Activated CD4-positive, alpha-beta T cell treated with anti-CD3 and anti-CD28 coated beads, Interleukin-2, amount 50 U/mL, for 16 hours (primary cell): ENCODE measurements at regions not wholly inside any gene's neighbourhood (a gene's known extent, or its start where the extent isn't known, plus 50 kb on each side); places are given as distances from the start of the nearest gene placed in this dataset.
"Not testable (repeated sequence)": the region's sequence is repeated elsewhere in the genome, so short reads cannot be mapped to it uniquely, and the experiment has no call there.

Source experiments
- DNase-seq: peaks from one replicate; pipeline ENCODE4 v3.0.0-alpha.2; 2020

DNA sequence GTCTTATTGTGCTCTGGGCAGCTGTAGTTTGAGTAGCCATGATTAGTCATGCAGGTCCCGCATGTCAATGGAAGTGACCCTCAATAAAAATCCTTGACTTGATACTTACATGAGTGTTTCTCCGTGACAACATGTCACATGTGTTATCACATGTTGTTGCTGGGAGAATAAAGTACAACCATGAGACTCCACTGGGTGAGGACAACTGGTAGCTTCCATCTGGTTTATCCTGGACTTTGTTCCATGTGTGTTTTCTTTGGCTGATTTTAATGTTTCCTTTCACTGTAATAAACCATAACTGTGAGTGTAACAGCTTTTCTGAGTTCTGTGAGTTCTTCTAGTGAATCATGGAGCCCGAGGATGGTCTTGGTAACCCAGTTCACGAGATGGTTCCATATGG, 63.1 kb upstream of the NDN start:
- DNase-seq, result no peak

DNA sequence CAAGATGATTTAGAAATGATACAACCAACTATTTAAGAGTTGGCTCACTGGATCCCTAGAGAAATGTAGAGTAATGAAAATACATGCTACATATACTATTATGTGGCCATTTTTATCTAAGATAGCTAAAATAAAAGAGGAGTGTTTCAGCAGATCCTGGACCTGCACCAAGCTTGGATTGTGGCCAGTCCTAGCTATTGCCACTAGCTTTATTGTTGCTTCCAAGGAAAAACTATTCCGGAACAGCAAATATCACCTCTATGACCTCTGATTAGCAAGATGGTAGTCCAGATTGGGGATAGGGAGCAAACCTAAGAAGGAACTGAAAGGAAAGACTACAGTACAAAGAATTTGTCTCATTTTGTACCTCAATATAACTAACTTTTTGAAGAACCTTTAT, 63.7 kb upstream of the NDN start:
- no peak for DNase-seq

DNA sequence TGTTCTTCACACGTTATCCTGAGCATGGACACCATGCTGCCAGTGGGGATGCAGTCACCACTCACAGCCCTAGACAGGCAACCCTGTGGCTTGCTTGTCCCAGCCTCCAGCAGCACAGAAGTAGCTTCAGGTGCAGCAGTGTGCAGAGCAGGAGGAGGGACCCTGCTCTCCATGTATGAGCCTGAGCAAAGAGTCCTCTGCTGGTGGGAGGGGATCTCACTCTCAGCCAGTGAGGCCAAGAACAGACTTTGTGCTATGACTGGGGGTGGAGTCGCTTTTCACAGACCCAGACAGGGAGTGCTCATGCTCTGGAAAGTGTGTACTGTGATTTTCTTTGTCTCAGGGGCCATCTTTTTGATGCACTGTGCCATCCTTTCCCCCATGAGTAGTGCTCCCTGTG, 66.1 kb upstream of the NDN start:
- DNase-seq, result no peak

DNA sequence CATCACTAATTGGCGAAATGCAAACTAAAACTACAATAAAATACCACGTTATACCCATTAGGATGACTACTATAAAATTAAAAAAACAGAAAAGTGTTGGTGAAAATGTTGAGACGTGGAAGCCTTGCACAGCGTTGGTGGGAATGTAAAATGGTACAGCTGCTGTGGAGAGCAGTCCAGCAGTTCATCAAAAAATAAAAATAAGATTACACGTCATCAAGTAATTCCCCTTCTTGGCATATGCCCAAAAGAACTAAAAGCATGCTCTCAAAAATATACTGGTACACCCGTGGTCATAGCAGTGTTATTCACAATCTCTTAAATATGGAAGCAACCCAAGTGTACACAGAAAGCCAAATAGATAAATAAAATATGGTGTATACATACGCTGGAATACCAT, 71.8 kb upstream of the NDN start:
- no peak for DNase-seq

DNA sequence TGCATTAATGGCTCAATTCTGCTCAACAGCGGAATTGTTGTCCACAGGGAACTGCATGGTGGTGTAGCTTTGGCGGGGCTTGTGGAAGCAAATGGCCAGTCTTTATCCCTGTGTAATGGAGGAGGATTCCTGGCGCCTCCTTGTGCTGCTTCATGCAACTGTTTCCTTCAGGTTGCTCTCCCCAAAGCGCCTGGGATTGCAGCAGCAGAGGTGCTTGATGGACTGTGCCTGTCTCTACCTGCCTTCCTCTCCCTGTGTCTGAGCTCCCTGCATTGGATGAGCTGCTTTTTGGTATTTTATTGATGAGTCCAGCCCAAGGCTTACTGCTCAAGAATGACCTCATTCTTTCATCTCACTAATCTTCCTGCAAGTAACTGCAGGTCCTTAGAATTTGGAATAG, 72.9 kb upstream of the NDN start:
- no peak for DNase-seq

DNA sequence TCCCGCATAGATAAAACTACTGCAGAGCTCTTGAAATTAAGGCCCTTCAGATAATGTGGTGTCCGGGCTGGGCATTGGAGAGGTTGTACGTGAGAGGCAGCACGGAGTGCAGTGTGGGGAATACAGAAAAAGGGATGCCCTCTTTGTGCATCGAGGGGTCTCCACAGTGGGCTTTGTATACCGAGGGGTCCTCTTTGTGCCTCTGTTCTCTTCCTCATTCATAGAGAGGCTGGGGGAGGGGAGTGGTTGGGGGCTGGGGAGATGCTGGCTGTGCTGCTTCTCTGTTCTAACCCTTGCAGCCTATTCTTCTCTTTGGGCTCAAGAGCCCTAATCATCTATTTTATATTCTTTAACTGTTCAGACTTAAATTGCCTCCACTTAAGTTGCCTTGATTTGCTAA, 74.3 kb upstream of the NDN start:
- no peak for DNase-seq

DNA sequence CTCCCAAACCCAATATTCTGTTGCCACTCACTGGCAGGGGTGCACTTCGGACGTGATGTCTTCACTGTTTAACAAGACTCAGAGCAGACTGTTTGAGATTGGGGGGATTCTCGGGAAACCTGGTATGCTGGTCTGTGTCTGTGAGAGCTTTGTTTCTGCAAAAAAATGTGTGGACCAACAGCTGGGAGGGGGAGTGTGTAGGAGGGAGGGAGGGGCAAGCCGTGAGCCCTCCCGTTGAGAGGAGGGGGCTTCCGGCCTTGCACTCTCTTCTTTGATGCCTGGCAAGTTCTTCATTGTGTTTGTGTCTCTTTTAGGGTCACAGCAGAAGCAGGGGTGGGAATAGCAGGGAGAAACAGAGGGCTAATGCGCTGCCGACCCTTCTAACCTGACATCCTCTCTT, 74.9 kb upstream of the NDN start:
- no peak for DNase-seq

DNA sequence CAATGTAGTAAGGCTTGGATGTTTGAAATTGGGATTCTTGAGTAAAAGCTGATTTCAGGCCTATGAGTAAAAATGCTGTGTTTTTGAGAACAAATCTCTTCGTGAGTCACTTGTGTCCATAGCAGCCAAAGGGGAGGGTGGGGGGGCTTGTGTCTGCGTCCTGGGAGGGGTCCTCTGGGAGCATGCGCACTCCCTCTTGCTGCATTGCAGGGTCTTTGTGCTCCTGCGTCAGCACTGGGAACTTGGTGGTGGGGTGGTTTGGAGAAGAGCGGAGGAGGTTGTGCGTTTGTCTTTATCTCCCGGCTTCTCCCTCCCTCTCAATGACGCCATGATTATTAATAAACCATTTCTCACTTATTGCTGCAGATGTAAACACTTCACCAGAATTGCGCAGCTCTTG, 75.9 kb upstream of the NDN start:
- DNase-seq, result no peak

DNA sequence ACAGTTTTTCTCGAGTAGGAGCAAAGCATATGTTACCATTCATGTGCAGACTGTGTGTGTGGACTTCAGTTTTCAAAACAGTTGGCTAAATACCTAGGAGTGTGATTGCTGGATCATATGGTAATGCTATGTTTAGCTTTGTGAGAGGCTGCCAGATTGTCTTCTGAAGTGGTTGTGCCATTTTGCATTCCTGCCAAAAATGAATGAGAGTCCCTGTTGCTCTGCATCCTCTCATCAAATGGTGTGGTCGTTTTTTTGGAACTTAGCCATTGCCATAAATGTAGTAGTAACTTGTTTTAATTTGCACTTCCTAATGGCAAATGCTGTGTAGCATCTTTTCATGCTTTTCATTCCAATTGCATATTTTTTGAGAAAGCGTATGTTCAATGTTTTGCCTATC, 77.2 kb upstream of the NDN start:
- no peak for DNase-seq

DNA sequence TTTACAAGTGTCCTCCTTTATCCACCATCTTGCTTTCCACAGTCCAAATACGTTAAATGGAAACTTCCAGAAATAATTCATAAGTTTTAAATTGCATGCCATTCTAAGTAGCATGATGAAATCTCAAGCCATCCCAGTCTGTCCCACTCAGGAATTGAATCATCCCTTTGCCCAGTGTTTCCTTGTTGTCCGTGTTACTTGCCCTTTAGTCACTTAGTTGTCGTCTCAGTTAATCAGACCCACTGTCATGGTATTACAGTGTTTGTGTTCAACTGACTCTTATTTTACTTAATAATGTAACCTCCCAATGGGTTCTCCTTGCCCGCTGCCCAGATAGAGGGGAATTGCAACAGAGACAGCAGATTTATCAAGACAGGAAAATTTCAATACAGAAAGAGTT, 77.6 kb upstream of the NDN start:
- DNase-seq, result no peak

DNA sequence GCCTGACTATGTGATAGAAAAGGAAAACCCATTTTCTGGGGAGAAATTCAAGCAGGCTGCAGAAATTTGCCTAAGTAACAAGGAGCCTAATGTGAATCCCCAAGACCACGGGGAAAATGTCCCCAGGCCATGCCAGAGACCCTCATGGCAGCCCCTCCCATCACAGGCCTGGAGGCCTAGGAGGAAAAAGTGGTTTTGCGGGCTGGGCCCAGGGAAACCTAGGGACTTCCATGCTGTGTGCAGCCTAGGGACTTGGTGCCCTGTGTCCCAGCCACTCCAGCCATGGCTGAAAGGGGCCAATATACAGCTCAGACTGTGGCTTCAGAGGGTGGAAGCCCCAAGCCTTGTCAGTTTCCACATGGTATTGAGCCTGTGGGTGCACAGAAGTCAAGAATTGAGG, 79.7 kb upstream of the NDN start:
- not testable (repeated sequence) for DNase-seq

DNA sequence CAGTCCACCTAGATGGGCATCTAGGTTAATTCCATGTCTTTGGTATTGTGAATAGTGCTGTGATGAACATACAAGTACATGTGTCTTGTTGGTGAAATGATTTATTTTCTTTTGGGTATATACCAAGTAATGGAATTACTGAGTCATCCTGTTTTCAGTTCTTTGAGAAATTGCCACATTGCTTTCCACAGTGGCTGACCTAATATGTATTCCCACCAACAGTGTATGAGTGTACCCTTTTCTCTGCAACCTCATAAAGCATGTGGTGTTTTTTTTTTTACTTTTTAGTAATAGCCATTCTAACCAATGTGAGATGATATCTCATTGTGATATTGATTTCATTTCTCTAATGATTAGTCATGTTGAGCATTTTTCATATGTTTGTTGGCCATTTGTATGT, 86.0 kb upstream of the NDN start:
- no peak for DNase-seq

DNA sequence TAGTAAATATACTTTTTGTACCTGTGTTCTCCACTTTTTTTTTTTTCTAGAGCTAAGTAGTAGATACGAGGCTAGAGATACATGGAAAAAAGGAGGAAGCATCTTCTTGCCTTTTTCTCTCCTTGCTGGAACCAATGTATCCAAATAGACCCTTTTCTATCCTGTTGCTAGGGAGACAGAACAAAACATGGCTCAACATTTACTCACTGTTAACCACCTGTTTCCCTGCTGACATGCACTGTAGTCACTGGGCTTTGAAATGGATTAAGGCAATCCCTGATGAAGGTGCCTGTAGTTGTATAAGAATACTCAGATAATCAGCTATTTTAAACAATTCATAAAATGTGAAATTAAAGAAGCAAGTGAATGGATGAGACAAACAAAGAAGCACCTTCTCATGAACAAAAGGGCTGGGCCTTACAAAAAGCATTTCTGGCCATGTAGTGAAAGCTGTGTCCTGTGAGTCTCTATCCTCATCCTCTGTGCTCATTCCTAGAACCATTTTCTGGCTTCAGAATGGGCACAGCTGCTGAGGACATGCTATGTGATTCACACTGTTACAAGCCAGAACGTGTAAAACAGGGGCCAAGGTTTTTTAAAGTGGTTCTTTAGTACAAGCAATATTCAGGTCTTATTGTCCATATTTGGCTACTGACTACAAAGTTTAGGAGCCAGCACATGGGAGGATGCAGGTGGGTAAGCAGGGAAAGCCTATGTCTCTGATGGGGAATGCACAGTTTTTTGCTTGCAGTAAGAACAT, 100.4 kb upstream of the NDN start:
- no peak for DNase-seq

DNA sequence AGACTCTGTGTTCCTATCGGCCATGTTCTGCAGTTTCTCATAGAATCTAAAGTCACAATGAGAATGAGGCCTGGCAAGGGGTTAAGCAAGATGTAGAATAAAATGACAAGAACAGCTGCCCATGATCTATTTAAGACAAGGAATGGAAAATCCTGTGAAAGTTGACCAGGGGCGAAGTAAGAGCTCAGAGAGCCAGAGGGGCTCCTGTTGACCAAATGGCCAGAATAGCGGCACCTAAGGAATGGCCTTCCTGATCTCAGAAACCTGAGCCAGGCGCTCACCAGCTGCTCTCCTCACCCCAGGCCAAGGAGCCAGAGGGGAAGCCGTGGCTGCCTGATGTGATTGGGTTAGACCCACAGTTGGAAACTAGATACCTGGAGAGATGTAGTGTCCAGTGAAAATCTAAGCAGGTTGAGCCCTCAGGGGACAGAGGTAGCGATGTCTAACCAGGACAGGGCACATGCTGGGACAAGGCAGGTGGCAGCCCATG, 106.1 kb upstream of the NDN start:
- no peak for DNase-seq

DNA sequence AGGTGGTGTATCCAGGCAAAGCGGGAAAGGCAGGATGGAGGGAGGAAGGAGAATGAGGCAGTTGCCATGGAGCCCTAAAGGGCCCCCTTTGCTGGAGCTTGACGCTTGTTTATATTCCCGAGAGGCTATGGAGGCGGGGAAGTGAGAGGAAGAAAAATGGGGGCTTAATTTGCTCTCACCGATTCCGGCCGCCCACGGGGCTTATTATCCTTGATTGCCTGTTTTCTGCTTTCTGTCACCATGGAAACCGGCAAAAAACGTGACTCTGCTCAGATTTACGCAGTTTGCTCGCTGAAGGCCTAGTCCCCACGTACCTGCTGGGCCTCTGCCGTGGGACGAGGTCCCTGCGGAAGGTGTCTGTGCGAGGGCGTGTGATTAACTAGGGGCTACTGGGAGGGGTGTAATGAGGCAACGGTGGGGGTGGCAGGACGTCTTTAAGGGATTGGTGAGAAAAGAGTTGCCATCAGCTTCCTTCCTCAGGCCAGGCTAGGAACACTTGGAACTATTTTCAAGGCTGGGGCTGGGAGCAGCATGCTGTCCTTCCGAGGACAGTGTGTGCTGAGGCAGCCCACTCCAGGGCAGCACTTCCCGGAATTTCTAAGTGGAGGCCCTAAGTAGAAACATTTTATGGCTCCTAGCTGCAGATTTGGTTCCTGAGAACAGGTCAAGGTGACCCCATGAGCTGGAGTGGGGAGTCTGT, 110.8 kb upstream of the NDN start:
- no peak for DNase-seq

DNA sequence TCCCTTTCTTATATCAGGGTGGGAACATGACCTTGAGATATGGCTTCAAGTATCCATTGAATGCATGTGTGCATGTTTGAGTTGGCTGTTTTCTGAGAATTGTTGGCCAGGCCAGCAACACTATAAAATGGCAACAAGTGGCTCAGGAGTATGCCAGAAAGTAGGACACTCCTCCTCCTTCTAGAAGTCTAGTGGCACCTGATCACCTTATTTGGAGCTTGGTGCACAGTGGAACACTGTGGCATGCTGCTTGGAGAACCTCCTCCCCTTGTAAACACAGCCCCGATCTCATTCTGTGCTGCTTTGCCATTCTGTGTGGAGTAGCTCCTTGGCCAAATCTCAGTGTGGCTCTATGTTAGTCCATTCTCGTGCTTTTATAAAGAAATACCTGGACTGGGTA, 114.8 kb upstream of the NDN start:
- DNase-seq, result no peak

DNA sequence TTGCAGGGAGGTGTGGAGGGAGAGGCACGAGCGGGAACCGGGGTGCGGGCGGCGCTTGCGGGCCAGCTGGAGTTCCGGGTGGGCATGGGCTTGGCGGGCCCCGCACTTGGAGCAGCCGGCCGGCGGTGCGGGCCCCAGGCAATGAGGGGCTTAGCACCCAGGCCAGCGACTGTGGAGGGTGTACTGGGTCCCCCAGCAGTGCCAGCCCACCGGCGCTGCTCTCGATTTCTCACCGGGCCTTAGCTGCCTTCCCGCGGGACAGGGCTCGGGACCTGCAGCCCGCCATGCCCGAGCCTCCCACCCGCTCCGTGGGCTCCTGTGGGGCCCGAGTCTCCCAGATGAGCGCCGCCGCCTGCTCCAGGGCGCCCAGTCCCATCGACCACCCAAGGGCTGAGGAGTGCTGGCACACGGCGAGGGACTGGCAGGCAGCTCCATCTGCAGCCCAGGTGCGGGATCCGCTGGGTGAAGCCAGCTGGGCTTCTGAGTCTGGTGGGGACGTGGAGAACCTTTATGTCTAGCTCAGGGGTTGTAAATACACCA, 115.9 kb upstream of the NDN start:
- not testable (repeated sequence) for DNase-seq

DNA sequence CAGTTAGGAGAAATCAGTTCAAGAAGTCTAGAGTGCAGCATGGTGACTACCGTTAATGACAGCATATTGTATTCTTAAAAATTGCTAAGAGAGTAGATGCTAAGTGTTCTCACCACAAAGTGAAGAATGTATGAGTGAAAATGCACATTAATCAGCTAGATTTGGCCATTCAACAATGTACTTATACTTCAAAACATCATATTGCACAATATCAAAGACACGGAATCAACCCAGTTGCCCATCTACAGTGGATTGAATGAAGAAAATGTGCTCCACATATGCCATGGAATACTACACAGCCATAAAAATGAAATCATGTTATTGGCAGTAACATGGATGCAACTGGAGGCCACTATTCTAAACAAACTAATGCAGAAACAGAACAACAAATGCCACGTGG, 119.9 kb upstream of the NDN start:
- DNase-seq, result no peak

DNA sequence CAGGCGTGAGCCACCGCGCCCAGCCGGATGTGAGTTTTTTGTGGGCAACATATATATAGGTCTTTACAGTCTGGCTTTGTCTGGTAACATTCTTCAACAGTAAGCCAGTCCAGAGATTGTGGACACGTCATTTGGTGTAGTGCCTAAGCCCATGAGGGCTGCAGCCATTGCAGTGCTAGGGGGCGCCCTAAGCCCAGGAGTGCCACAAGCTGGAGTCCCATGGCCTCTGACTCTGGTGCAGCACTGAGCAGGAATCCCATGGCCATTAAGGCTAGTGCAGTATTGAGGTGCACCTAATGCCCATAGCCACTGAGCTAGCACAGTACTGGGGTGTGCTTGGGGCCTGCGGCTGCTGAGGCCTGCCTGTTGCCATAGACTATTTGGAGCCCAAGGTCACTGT, 136.4 kb upstream of the NDN start:
- no peak for DNase-seq

DNA sequence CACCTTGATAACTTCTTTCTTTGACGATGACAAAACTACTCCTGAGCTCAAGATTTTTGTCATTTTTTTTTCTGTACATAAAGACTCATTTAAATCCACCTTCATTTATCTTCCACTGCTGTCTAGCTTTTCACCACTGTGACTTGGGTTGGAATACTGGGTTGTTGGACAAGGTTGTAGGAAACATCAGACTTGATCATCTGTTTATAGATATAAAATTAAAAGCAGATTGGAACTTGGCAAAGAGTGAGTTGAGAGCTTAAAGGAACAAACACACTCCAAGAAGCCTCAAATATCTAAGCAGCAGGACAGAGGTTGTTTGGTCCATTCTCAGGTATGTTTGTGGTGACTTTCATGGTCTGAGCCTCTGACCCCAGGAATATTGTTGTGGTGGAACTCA, 141.7 kb upstream of the NDN start:
- DNase-seq, result no peak

DNA sequence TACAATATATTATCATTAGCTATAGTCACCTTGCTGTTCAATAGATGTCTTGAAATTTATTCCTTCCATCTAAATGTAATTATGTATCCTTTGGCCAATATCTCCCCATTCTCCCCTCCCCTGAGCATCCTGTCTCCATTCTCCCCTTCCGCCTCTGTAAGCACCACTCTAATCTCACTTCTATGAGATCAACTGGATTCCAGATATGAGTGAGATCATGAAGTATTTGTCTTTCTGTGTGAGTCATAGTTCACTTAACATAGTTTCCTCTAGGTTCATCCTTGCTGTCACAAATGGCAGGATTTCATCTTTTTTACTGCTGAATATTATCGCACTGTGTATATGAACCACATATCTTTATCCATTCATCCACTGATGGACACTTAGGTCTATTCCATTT, 148.8 kb upstream of the NDN start:
- no peak for DNase-seq

DNA sequence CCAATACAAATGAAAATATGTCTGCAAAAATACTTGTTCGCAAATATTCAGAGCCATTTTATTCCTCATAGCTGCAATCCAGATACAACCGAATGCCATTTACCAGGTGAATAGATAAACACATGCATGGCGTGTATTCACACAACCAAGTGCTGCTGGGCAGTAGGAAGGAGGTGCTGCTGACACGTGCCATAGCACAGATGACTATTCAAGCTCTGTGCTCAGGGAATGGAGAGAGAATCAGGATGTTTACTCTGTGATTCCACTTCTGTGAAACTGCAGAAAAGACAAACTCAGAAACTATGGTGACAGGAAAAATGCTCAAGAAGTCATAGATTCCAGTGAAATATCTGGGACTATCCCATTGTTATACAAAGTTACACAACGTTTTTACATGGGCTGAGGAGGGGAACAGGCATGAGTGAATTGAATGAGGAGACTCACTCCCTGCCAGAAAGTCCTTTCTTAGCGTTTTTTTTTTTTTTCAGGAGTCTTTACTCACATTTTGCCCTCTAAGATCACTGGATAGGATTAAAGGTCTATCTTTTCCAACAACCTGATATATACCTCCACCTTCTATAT, 152.9 kb upstream of the NDN start:
- DNase-seq, result no peak

DNA sequence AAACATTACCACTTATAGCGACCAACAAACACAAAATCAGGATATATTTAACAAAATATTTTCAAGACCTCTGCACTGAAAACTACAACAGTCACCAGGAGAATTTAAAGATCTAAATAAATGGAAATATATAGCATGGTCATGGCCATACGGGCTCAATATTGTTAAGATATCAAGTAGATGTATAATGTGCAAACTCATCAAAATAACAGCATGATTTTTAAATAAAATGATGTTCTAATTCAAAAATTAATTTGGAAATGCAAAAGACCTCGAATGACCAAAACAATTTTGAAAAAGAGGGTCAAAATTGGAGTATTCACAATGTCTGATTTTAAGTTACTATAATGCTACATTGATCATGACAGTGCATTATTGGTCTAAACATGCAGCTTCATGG, 159.1 kb upstream of the NDN start:
- no peak for DNase-seq

DNA sequence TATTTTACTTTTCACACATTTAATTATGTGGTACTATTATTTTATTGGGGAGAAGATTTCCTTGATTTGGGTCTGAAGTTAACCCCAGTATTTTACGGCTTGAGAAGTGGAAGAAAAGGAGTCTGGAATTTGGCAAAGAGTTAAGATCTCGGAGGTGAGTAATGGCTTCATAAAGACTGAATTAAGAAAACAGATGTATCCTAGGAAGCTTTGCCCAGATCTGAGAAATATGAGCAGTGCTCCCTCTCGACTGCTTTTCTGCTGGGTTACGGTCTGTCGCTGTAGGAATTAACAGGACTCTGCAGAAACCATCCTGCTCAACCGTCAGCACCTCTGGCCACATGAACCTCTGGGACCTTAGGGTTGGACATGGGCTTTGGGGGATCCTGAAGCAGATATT, 163.6 kb upstream of the NDN start:
- DNase-seq, result no peak
